ENCODE measurements at regions not wholly inside any gene's neighbourhood (a gene's known extent, or its start where the extent isn't known, plus 50 kb on each side); places are given as distances from the start of the nearest gene placed in this dataset.

DNA sequence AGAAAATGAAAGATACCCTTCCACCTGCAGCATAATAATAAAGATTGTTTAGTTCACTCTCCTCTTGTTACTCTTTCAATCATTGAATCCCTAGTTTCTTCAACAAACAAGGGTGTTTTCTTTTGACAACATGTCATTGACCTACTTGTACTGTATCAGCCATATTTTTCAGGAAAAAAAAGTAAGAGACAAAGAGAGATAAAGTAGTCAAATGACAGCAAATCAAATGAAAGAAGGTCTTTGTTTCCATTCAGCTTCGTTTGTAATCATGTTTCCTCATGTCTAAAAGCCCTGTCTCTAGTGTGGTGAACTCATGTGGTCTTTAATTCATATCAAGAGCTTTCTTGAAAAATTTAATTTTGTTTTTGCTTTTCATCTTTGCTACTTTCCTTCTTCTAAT, 557.8 kb upstream of the LRATD1 start:
- H3K4me2 ChIP-seq (ENCODE audit: insufficient read depth, low read length), result no peak overlapping the region
- DNase-seq (ENCODE audit: extremely low read depth in 1 of 4, low spot score in 3 of 4), result no peak
- FAIRE-seq, result no peak
- H3K79me2 ChIP-seq (ENCODE audit: control insufficient read depth, insufficient read depth, low read length), result no peaks in the 10 kb centered on the region
- intact Hi-C loops (cut with micrococcal nuclease), result no loop called here
- no TSS peak for BruUV-seq (replicated peaks)
- H3K9ac ChIP-seq (ENCODE audit: insufficient read depth in 1 of 2, low read depth in 2 of 2, low read length in 2 of 2), result no peak overlapping the region
- H3K27me3 ChIP-seq (ENCODE audit: control insufficient read depth in 2 of 2, insufficient read depth in 2 of 2, low read length in 2 of 2), result no peaks in the 10 kb centered on the region
- TF ChIP-seq CC2D1A (IDR thresholded peaks at IDR 0.05) (no peak), ZNF174 (CRISPR knock-in tag; IDR thresholded peaks at IDR 0.05) (no peak), STAT5B (CRISPR knock-in tag; IDR thresholded peaks at IDR 0.05) (no peak), SMARCE1 (IDR thresholded peaks at IDR 0.05) (no peak)
- H3K9me1 ChIP-seq (ENCODE audit: control insufficient read depth, insufficient read depth, low read length), result no peaks in the 10 kb centered on the region
- H2AFZ ChIP-seq (ENCODE audit: low read depth, low read length), result no peak overlapping the region
- CTCF ChIA-PET (ENCODE audit: low intra/inter-chr PET ratio), result no interaction called here
- in situ Hi-C loops (cut with MboI), result no loop called here
- H3K4me3 ChIP-seq, result no peak overlapping the region
- H3K4me1 ChIP-seq (replicated peaks in 1 of 2; ENCODE audit: control insufficient read depth in 2 of 2, insufficient read depth in 2 of 2, low read length in 2 of 2), result no peaks in the 10 kb centered on the region
- H3K27ac ChIP-seq (ENCODE audit: extremely low read depth, low read depth, low read length), result no peak overlapping the region
- POLR2A ChIA-PET, result no interaction called here
- H3K9me3 ChIP-seq (replicated peaks; ENCODE audit: control insufficient read depth, insufficient read depth, low read depth, low read length), result no peaks in the 10 kb centered on the region
- H4K20me1 ChIP-seq (replicated peaks; ENCODE audit: control insufficient read depth, insufficient read depth, low read length), result no peaks in the 10 kb centered on the region
- ATAC-seq, result no peak
- 0% methylated on average over 1 of the region's 1 CpG for WGBS (ENCODE audit: insufficient coverage, low coverage, missing lambda C conversion rate)
- no peaks in the 10 kb centered on the region for H3K36me3 ChIP-seq (ENCODE audit: control insufficient read depth, insufficient read depth, low read length)

DNA sequence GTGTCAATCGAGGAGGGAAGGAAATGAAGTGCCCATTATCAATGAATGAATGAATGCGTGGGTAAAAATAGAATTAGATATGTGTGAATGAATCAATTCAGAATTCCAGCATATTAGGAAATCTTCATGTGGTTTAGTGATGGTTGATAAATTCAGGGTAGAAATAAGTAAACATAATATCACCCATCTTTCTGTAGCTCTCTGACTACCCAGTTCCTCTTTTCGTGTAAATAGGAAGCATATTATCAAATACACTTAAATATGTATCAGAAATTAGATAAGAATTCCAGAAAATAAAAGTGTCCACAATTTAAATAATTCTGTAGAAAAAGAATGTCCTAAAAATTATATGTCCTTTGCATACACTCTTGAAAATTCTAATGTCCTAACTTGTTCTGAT, 552.9 kb upstream of the LRATD1 start:
- Histone ChIP-seq H2AFZ (ENCODE audit: low read depth, low read length) (no peak overlapping the region), H4K20me1 (replicated peaks; ENCODE audit: control insufficient read depth, insufficient read depth, low read length) (no peaks in the 10 kb centered on the region), H3K36me3 (ENCODE audit: control insufficient read depth, insufficient read depth, low read length) (no peaks in the 10 kb centered on the region), H3K9me3 (replicated peaks; ENCODE audit: control insufficient read depth, insufficient read depth, low read depth, low read length) (no peaks in the 10 kb centered on the region), H3K79me2 (ENCODE audit: control insufficient read depth, insufficient read depth, low read length) (no peaks in the 10 kb centered on the region), H3K27me3 (ENCODE audit: control insufficient read depth in 2 of 2, insufficient read depth in 2 of 2, low read length in 2 of 2) (no peaks in the 10 kb centered on the region), H3K27ac (ENCODE audit: extremely low read depth, low read depth, low read length) (no peak overlapping the region), H3K9me1 (ENCODE audit: control insufficient read depth, insufficient read depth, low read length) (no peaks in the 10 kb centered on the region), H3K4me1 (replicated peaks in 1 of 2; ENCODE audit: control insufficient read depth in 2 of 2, insufficient read depth in 2 of 2, low read length in 2 of 2) (no peaks in the 10 kb centered on the region), H3K9ac (ENCODE audit: insufficient read depth in 1 of 2, low read depth in 2 of 2, low read length in 2 of 2) (no peak overlapping the region), H3K4me3 (no peak overlapping the region), H3K4me2 (ENCODE audit: insufficient read depth, low read length) (no peak overlapping the region)
- no peak for FAIRE-seq
- WGBS (ENCODE audit: insufficient coverage, low coverage, missing lambda C conversion rate), result 0% methylated on average over 3 of the region's 3 CpGs
- in situ Hi-C loops (cut with MboI) (no loop called here), intact Hi-C loops (cut with micrococcal nuclease) (no loop called here)
- BruUV-seq (replicated peaks), result no TSS peak
- no peak for DNase-seq (ENCODE audit: extremely low read depth in 1 of 4, low spot score in 3 of 4)
- POLR2A ChIA-PET, result no interaction called here
- no peak for ATAC-seq
- CTCF ChIA-PET (ENCODE audit: low intra/inter-chr PET ratio), result no interaction called here
- TF ChIP-seq, protein P1, sequence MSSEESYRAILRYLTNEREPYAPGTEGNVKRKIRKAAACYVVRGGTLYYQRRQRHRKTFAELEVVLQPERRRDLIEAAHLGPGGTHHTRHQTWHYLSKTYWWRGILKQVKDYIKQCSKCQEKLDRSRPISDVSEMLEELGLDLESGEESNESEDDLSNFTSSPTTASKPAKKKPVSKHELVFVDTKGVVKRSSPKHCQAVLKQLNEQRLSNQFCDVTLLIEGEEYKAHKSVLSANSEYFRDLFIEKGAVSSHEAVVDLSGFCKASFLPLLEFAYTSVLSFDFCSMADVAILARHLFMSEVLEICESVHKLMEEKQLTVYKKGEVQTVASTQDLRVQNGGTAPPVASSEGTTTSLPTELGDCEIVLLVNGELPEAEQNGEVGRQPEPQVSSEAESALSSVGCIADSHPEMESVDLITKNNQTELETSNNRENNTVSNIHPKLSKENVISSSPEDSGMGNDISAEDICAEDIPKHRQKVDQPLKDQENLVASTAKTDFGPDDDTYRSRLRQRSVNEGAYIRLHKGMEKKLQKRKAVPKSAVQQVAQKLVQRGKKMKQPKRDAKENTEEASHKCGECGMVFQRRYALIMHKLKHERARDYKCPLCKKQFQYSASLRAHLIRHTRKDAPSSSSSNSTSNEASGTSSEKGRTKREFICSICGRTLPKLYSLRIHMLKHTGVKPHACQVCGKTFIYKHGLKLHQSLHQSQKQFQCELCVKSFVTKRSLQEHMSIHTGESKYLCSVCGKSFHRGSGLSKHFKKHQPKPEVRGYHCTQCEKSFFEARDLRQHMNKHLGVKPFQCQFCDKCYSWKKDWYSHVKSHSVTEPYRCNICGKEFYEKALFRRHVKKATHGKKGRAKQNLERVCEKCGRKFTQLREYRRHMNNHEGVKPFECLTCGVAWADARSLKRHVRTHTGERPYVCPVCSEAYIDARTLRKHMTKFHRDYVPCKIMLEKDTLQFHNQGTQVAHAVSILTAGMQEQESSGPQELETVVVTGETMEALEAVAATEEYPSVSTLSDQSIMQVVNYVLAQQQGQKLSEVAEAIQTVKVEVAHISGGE (CRISPR knock-in tag; IDR thresholded peaks at IDR 0.05), result no peak
- TF ChIP-seq ZNF23 (CRISPR knock-in tag; IDR thresholded peaks at IDR 0.05) (no peak), SIN3A (IDR thresholded peaks at IDR 0.05; ENCODE audit: borderline replicate concordance in 2 of 2, control insufficient read depth in 1 of 2, low read depth in 2 of 2, low read length in 2 of 2) (no peak), TAF9B (IDR thresholded peaks at IDR 0.05; ENCODE audit: partially characterized antibody) (no peak), ZFP1 (CRISPR knock-in tag; IDR thresholded peaks at IDR 0.05) (no peak)
- TF ChIP-seq, protein P2, sequence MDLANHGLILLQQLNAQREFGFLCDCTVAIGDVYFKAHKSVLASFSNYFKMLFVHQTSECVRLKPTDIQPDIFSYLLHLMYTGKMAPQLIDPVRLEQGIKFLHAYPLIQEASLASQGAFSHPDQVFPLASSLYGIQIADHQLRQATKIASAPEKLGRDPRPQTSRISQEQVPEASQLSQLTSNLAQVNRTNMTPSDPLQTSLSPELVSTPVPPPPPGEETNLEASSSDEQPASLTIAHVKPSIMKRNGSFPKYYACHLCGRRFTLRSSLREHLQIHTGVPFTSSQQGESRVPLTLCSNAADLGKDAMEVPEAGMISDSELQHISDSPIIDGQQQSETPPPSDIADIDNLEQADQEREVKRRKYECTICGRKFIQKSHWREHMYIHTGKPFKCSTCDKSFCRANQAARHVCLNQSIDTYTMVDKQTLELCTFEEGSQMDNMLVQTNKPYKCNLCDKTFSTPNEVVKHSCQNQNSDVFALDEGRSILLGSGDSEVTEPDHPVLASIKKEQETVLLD (IDR thresholded peaks at IDR 0.05), result no peak
- TF ChIP-seq, protein P3, sequence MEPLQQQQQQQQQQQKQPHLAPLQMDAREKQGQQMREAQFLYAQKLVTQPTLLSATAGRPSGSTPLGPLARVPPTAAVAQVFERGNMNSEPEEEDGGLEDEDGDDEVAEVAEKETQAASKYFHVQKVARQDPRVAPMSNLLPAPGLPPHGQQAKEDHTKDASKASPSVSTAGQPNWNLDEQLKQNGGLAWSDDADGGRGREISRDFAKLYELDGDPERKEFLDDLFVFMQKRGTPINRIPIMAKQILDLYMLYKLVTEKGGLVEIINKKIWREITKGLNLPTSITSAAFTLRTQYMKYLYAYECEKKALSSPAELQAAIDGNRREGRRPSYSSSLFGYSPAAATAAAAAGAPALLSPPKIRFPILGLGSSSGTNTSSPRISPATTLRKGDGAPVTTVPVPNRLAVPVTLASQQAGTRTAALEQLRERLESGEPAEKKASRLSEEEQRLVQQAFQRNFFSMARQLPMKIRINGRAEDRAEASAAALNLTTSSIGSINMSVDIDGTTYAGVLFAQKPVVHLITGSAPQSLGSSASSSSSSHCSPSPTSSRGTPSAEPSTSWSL (CRISPR knock-in tag; IDR thresholded peaks at IDR 0.05; ENCODE audit: borderline replicate concordance), result no peak
